Small intestine (tissue), 7 donors: ENCODE measurements at regions not wholly inside any gene's neighbourhood (a gene's known extent, or its start where the extent isn't known, plus 50 kb on each side); places are given as distances from the start of the nearest gene placed in this dataset.
"Not testable (repeated sequence)": the region's sequence is repeated elsewhere in the genome, so short reads cannot be mapped to it uniquely, and the experiment has no call there.

ENCODE experiments used
- DNase-seq, 2 donors: peaks; one replicate each; pipeline versions ENCODE4 v3.0.0 to v3.0.0-alpha.2; 2013
- FAIRE-seq: peaks from 2 replicates; lab custom pipeline; 2012; peaks lifted over from hg19 to GRCh38; lab: Jason Lieb, UNC
- H3K27ac ChIP-seq, 3 donors: one replicate each; pipeline ENCODE4 v1.5.1; 2013; ENCODE audit warnings: low read length in 2 of 3, mild to moderate bottlenecking in 2 of 3, control low read depth in 1 of 3, inconsistent platforms in 1 of 3, low read depth in 1 of 3, moderate library complexity in 1 of 3
- H3K27me3 ChIP-seq, 3 donors: one replicate each; pipeline ENCODE4 v1.6.1; 2013; ENCODE audit warnings: low read length in 3 of 3, inconsistent platforms in 1 of 3; ENCODE audit not compliant: control insufficient read depth in 3 of 3, insufficient read depth in 3 of 3
- H3K36me3 ChIP-seq, 3 donors: one replicate each; pipeline ENCODE4 v1.6.1; 2013; ENCODE audit warnings: low read length in 3 of 3, inconsistent platforms in 1 of 3, low read depth in 1 of 3, mild to moderate bottlenecking in 1 of 3, moderate library complexity in 1 of 3; ENCODE audit not compliant: control insufficient read depth in 3 of 3, insufficient read depth in 2 of 3
- H3K4me1 ChIP-seq, 3 donors: one replicate each; pipeline ENCODE4 v1.6.1; 2013; ENCODE audit warnings: low read length in 2 of 3, inconsistent platforms in 1 of 3, low read depth in 1 of 3, mild to moderate bottlenecking in 1 of 3, moderate library complexity in 1 of 3; ENCODE audit not compliant: control insufficient read depth in 3 of 3, insufficient read depth in 2 of 3
- H3K4me3 ChIP-seq, 3 donors: one replicate each; pipeline ENCODE4 v1.5.1; 2013; ENCODE audit warnings: low read length in 3 of 3, control low read depth in 1 of 3, inconsistent platforms in 1 of 3, low read depth in 1 of 3, mild to moderate bottlenecking in 1 of 3, moderate library complexity in 1 of 3
- H3K9me3 ChIP-seq, 2 donors: one replicate each; pipeline ENCODE4 v1.6.1; 2013; ENCODE audit warnings: low read depth in 1 of 2, low read length in 1 of 2; ENCODE audit not compliant: control insufficient read depth in 2 of 2, insufficient read depth in 1 of 2
- WGBS, 3 donors: extraction: QIAGEN DNeasy Blood & Tissue Kit; methylation state at CpG; one replicate each; pipeline ENCODE4 v1.1.7; 2013; 5-methylcytosine and 5-hydroxymethylcytosine counted together
- donor health status: healthy with polysubstance abuse.
- donor health status: control.
- donor health status: control.
- donor health status: Bipolar disorder and iron deficiency.
- donor health status: healthy.

DNA sequence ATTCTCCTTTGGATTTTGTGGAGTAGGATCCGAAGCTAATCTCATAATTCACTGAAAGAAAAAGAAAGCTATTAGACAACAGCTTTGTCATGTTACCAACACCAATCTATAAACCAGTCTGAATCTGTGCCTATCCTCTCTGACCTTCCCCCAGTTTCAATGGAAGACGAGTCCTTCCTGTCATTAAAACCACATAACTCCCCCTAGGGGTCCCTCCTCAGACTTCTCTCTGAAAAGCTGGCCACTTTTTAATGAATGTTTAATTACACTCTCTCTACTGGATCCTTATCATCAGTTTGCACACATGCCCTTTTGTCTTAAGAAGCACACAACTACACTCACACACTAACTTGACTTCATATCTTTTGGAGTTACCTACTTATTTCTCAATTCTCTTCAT is 98.0 kb upstream of the TSLP start:
- no peak for FAIRE-seq
- no peak for DNase-seq
- WGBS, 3 donors: 47 to 54% (median 50%) methylated on average over 2 of the region's 2 CpGs

DNA sequence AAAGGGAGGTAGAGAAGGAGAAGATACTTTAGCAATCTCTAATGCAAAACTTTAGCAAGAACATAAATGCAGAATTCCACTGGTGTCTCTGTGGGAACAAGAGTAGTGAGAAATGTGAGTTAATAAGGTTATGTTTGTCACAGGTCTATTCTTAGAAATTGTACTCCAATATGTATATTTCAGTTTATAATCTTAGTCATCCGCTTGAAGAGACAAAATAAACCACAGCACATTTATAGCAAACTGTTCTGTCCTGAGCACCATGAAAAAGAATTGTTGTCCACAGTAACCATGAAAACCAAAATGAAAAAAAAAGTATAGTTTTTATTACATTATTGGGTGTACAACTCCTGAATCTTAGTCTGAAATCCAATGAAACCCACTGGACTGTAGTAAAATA is 93.6 kb upstream of the TSLP start:
- Histone ChIP-seq H3K36me3 (no peaks in the 10 kb centered on the region), H3K4me1 (no peaks in the 10 kb centered on the region), H3K4me3 (no peak overlapping the region), H3K9me3 (peaks cover 0 to 4% of the 10 kb centered on the region in 2 donors), H3K27ac (no peak overlapping the region), H3K27me3 (no peaks in the 10 kb centered on the region)
- FAIRE-seq (no peak), DNase-seq (no peak)
- 87 to 94% (median 92%) methylated on average over 1 of the region's 1 CpG for WGBS, 3 donors

More for the DNA sequence above, 98.0 kb upstream of the TSLP start:
- peaks cover 0 to 4% of the 10 kb centered on the region in 2 donors for H3K9me3 ChIP-seq
- H3K27ac ChIP-seq: no peak overlapping the region
- no peaks in the 10 kb centered on the region for H3K36me3 ChIP-seq
- no peaks in the 10 kb centered on the region for H3K27me3 ChIP-seq
- H3K4me1 ChIP-seq: no peaks in the 10 kb centered on the region
- no peak overlapping the region for H3K4me3 ChIP-seq

DNA sequence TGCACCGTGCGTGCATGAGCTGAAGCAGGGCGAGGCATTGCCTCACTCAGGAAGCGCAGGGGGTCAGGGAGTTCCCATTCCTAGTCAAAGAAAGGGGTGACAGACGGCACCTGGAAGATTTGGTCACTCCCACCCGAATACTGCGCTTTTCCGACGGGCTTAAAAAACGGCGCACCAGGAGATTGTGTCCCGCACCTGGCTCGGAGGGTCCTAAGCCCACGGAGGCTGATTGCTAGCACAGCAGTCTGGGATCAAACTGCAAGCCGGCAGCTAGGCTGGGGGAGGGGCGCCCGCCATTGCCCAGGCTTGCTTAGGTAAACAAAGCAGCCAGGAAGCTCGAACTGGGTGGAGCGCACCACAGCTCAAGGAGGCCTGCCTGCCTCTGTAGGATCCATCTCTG is 85.6 kb upstream of the TSLP start:
- not testable (repeated sequence) for DNase-seq, H3K27ac ChIP-seq, H3K4me1 ChIP-seq, H3K27me3 ChIP-seq, H3K4me3 ChIP-seq, H3K36me3 ChIP-seq, FAIRE-seq, H3K9me3 ChIP-seq
- 65 to 70% (median 69%) methylated on average over 19 of the region's 19 CpGs for WGBS, 3 donors

DNA sequence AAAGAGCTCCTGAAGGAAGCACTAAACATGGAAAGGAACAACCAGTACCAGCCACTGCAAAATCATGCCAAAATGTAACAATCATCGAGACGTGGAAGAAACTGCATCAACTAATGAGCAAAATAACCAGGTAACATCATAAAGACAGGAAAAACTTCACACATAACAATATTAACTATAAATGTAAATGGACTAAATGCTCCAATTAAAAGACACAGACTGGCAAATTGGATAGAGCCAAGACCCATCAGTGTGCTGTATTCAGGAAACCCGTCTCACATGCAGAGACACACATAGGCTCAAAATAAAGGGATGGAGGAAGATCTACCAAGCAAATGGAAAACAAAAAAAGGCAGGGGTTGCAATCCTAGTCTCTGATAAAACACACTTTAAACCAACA is 83.9 kb upstream of the TSLP start:
- not testable (repeated sequence) for H3K4me1 ChIP-seq, H3K36me3 ChIP-seq, DNase-seq, FAIRE-seq, H3K9me3 ChIP-seq, H3K4me3 ChIP-seq, H3K27ac ChIP-seq, H3K27me3 ChIP-seq
- WGBS, 3 donors: 85 to 95% (median 90%) methylated on average over 3 of the region's 3 CpGs

DNA sequence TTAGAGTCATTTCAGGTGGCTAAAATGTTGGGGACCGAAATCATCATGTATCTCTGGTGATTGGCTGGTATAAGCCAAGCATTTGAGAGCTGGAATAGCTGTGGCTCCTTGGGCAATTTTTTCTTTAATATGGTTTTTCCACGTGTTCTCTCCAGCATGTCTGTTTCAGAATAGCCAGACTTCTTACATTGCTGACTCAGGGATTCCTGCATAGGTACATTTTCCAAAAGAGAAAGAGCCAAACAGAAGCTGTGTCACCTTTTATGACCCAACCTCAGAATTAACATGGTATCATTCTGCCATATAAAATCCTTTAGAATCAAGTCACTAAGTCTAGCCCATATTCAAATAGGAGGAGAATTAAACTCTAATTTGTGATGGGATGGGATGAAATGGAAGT is 74.8 kb upstream of the TSLP start:
- Histone ChIP-seq H3K27me3 (no peaks in the 10 kb centered on the region), H3K9me3 (no peaks in the 10 kb centered on the region), H3K36me3 (no peaks in the 10 kb centered on the region), H3K27ac (no peak overlapping the region), H3K4me3 (no peak overlapping the region), H3K4me1 (no peaks in the 10 kb centered on the region)
- DNase-seq (no peak), FAIRE-seq (no peak)
- 51 to 64% (median 55%) methylated on average over 2 of the region's 2 CpGs for WGBS, 3 donors

DNA sequence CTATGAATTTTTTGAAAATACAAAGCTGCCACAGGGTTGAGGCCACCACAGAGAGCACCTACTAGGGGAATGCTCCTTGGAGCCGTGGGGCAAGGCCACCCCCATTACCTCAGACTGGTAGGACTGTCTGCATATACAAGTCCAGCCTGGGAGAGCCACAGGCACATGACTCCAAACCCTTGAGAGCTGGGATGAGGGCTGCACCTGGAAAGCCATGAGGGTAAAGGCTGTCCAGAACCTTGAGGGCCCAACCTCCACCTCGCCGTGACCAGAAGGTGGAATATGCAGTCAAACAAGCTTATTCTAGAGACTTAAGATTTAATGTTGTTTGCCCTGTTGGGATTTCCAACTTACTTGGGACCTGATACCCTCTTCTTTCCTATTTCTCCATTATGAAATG is 69.5 kb upstream of the TSLP start:
- WGBS, 3 donors: 73 to 87% (median 86%) methylated on average over 3 of the region's 3 CpGs
- FAIRE-seq: no peak
- no peaks in the 10 kb centered on the region for H3K36me3 ChIP-seq

DNA sequence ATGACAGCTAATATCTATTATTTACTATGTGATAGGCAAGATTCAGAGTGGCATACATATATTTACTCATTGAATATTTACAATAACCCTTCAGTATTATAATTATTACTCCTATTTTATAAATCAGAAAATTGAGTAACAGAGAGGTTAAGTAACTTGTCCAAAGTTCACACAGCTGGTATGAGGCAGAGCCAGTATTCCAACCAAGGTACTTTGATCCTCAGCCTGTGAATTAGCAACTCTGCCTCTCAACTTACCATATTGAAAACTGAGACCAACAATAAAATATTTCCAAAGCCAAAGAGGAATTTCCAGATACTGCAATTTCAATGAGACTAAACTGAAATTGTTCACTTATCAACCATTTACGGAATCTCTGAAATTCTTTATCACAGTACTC is 67.9 kb upstream of the TSLP start:
- Histone ChIP-seq H3K9me3 (no peaks in the 10 kb centered on the region), H3K4me1 (no peaks in the 10 kb centered on the region), H3K27me3 (no peaks in the 10 kb centered on the region), H3K4me3 (no peak overlapping the region), H3K27ac (no peak overlapping the region), H3K36me3 (no peaks in the 10 kb centered on the region)
- 76 to 94% (median 84%) methylated on average over 1 of the region's 1 CpG for WGBS, 3 donors
- DNase-seq: peak in 1 of 2 donors; percentile 19
- FAIRE-seq: no peak

More for the DNA sequence above, 69.5 kb upstream of the TSLP start:
- Histone ChIP-seq H3K27me3 (no peaks in the 10 kb centered on the region), H3K4me3 (no peak overlapping the region), H3K27ac (no peak overlapping the region), H3K9me3 (no peaks in the 10 kb centered on the region), H3K4me1 (no peaks in the 10 kb centered on the region)
- no peak for DNase-seq

DNA sequence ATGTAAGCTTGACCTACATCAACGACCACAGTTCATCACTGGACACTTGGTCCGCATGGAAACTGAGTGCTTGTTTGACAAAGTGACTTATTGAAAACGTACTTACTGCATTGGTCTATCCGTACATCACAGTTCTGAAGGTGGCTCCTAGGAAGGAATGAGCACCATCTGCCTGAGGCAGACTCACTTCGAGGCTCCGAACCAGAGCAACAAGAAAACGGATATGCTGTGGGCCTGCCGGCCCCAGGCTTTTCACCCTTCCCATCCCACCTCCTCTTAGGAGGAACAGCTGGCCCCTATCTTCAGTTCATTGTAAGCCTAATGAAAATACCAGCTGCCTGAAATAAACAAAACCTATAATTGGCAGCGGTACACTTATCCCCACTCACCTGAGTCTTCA is 67.2 kb upstream of the TSLP start:
- Histone ChIP-seq H3K9me3 (no peaks in the 10 kb centered on the region), H3K4me3 (no peak overlapping the region), H3K27ac (no peak overlapping the region), H3K4me1 (no peaks in the 10 kb centered on the region), H3K27me3 (no peaks in the 10 kb centered on the region), H3K36me3 (no peaks in the 10 kb centered on the region)
- no peak for FAIRE-seq
- 73 to 77% (median 74%) methylated on average over 9 of the region's 9 CpGs for WGBS, 3 donors
- DNase-seq: no peak

DNA sequence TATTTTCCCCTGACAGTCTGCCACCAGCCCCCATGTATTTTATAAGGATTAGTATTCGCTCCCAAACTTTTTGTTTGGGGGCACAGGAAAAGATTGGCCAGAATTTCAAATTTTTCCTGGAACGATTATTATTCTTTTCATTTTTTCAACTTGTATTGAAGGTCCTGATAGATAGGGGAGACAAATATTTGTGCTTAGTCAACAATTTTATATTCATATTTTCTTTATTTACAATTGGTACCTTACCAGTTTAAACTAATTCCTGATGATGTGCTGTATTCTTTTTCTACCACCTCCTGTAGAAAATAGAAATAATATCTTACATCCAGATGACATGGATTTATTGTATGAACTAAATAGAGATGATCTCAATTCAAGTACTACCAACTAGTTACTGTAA is 60.7 kb upstream of the TSLP start:
- 75 to 82% (median 78%) methylated on average over 2 of the region's 2 CpGs for WGBS, 3 donors
- Histone ChIP-seq H3K36me3 (no peaks in the 10 kb centered on the region), H3K9me3 (no peaks in the 10 kb centered on the region), H3K4me3 (no peak overlapping the region), H3K27ac (no peak overlapping the region), H3K27me3 (no peaks in the 10 kb centered on the region), H3K4me1 (no peaks in the 10 kb centered on the region)
- DNase-seq (no peak), FAIRE-seq (no peak)
